ENCODE measurements at regions not wholly inside any gene's neighbourhood (a gene's known extent, or its start where the extent isn't known, plus 50 kb on each side); places are given as distances from the start of the nearest gene placed in this dataset.

- no peak for DNase-seq
- TF ChIP-seq POLR2A (IDR thresholded peaks at IDR 0.05; ENCODE audit: low read length) (no peak), GATA1 (IDR thresholded peaks at IDR 0.05; ENCODE audit: low read depth, low read length) (no peak)
Observed at GRCh38 chrX:13125188-13125587, 80.8 kb upstream of the FAM9C start.

- no peak for TF ChIP-seq POLR2A (IDR thresholded peaks at IDR 0.05; ENCODE audit: low read length)
- TF ChIP-seq GATA1 (IDR thresholded peaks at IDR 0.05; ENCODE audit: low read depth, low read length), result no peak
- no peak for DNase-seq
Observed at GRCh38 chrX:13123857-13124345, 79.5 kb upstream of the FAM9C start.

- DNase-seq, result no peak
- TF ChIP-seq GATA1 (IDR thresholded peaks at IDR 0.05; ENCODE audit: low read depth, low read length), result no peak
- TF ChIP-seq POLR2A (IDR thresholded peaks at IDR 0.05; ENCODE audit: low read length), result no peak
Observed at GRCh38 chrX:13123247-13123856, 78.9 kb upstream of the FAM9C start.

GRCh38 chrX:13121020-13121555 lies 76.7 kb upstream of the FAM9C start:
- no peak for DNase-seq
- no peak for TF ChIP-seq POLR2A (IDR thresholded peaks at IDR 0.05; ENCODE audit: low read length)
- no peak for TF ChIP-seq GATA1 (IDR thresholded peaks at IDR 0.05; ENCODE audit: low read depth, low read length)

GRCh38 chrX:13120017-13120416 lies 75.6 kb upstream of the FAM9C start:
- no peak for TF ChIP-seq GATA1 (IDR thresholded peaks at IDR 0.05; ENCODE audit: low read depth, low read length)
- no peak for DNase-seq

GRCh38 chrX:13119386-13119785 lies 75.0 kb upstream of the FAM9C start:
- no peak for DNase-seq
- TF ChIP-seq GATA1 (IDR thresholded peaks at IDR 0.05; ENCODE audit: low read depth, low read length) (no peak), POLR2A (IDR thresholded peaks at IDR 0.05; ENCODE audit: low read length) (no peak)

- no peak for DNase-seq
- TF ChIP-seq POLR2A (IDR thresholded peaks at IDR 0.05; ENCODE audit: low read length), result no peak
- TF ChIP-seq GATA1 (IDR thresholded peaks at IDR 0.05; ENCODE audit: low read depth, low read length), result no peak
Observed at GRCh38 chrX:13115146-13115855, 70.9 kb upstream of the FAM9C start.

GRCh38 chrX:13112499-13112898 lies 68.1 kb upstream of the FAM9C start:
- TF ChIP-seq GATA1 (IDR thresholded peaks at IDR 0.05; ENCODE audit: low read depth, low read length), result no peak
- TF ChIP-seq POLR2A (IDR thresholded peaks at IDR 0.05; ENCODE audit: low read length), result no peak
- DNase-seq, result no peak

- no peak for TF ChIP-seq GATA1 (IDR thresholded peaks at IDR 0.05; ENCODE audit: low read depth, low read length)
- no peak for TF ChIP-seq POLR2A (IDR thresholded peaks at IDR 0.05; ENCODE audit: low read length)
Observed at GRCh38 chrX:13110433-13111324, 66.3 kb upstream of the FAM9C start.

GRCh38 chrX:13109817-13110216 lies 65.4 kb upstream of the FAM9C start:
- TF ChIP-seq GATA1 (IDR thresholded peaks at IDR 0.05; ENCODE audit: low read depth, low read length) (no peak), POLR2A (IDR thresholded peaks at IDR 0.05; ENCODE audit: low read length) (no peak)
- DNase-seq, result peak in 1 of 2 experiments; percentile 4

More at GRCh38 chrX:13110433-13111324, 66.3 kb upstream of the FAM9C start:
- peak; percentile 0 to 44 for DNase-seq

- no peak for DNase-seq
- TF ChIP-seq POLR2A (IDR thresholded peaks at IDR 0.05; ENCODE audit: low read length) (no peak), GATA1 (IDR thresholded peaks at IDR 0.05; ENCODE audit: low read depth, low read length) (no peak)
Observed at GRCh38 chrX:13103914-13104274, 59.5 kb upstream of the FAM9C start.

- DNase-seq, result peak in 1 of 2 experiments; percentile 3
- no peak for TF ChIP-seq POLR2A (IDR thresholded peaks at IDR 0.05; ENCODE audit: low read length)
- TF ChIP-seq GATA1 (IDR thresholded peaks at IDR 0.05; ENCODE audit: low read depth, low read length), result no peak
Observed at GRCh38 chrX:13103188-13103913, 58.9 kb upstream of the FAM9C start.

- no peak for DNase-seq
- no peak for TF ChIP-seq POLR2A (IDR thresholded peaks at IDR 0.05; ENCODE audit: low read length)
- TF ChIP-seq GATA1 (IDR thresholded peaks at IDR 0.05; ENCODE audit: low read depth, low read length), result no peak
Observed at GRCh38 chrX:13102636-13103035, 58.2 kb upstream of the FAM9C start.
